Skeletal muscle tissue (tissue), 3 donors: ENCODE measurements at regions not wholly inside any gene's neighbourhood (a gene's known extent, or its start where the extent isn't known, plus 50 kb on each side); places are given as distances from the start of the nearest gene placed in this dataset.

ENCODE experiments used
- H3K27ac ChIP-seq: one replicate; pipeline ENCODE4 v1.7.0; 2013; ENCODE audit warnings: mild to moderate bottlenecking, low read depth, low read length, inconsistent platforms
- H3K27me3 ChIP-seq, 3 donors: one replicate each; pipeline ENCODE4 v1.7.0; 2013; ENCODE audit warnings: low read length in 3 of 3; ENCODE audit not compliant: control insufficient read depth in 3 of 3, insufficient read depth in 3 of 3
- H3K36me3 ChIP-seq, 3 donors: one replicate each; pipeline ENCODE4 v1.7.0; 2013; ENCODE audit warnings: low read length in 3 of 3; ENCODE audit not compliant: control insufficient read depth in 3 of 3, insufficient read depth in 3 of 3
- H3K4me1 ChIP-seq, 3 donors: one replicate each; pipeline ENCODE4 v1.7.0; 2013; ENCODE audit warnings: low read length in 3 of 3, mild to moderate bottlenecking in 3 of 3; ENCODE audit not compliant: control insufficient read depth in 3 of 3, insufficient read depth in 3 of 3
- H3K4me3 ChIP-seq, 3 donors: one replicate each; pipeline ENCODE4 v1.7.0; 2013; ENCODE audit warnings: low read length in 3 of 3
- H3K9ac ChIP-seq, 3 donors: one replicate each; pipeline ENCODE4 v1.7.0; 2013; ENCODE audit warnings: low read length in 3 of 3, mild to moderate bottlenecking in 3 of 3, moderate library complexity in 2 of 3, low read depth in 1 of 3
- H3K9me3 ChIP-seq, 3 donors: one replicate each; pipeline ENCODE4 v1.7.0; 2013; ENCODE audit warnings: low read length in 3 of 3; ENCODE audit not compliant: control insufficient read depth in 3 of 3
- donor health status: Osteomylitis.

GRCh38 chr16:49130397-49130796 lies 151.2 kb downstream of the CBLN1 start:
- Histone ChIP-seq H3K9ac (no peak overlapping the region), H3K9me3 (no peaks in the 10 kb centered on the region), H3K27ac (no peak overlapping the region), H3K36me3 (no peaks in the 10 kb centered on the region), H3K4me3 (no peak overlapping the region), H3K4me1 (no peaks in the 10 kb centered on the region), H3K27me3 (no peaks in the 10 kb centered on the region)

- H3K36me3 ChIP-seq = no peaks in the 10 kb centered on the region
Measured at GRCh38 chr16:49129935-49130334, 151.7 kb downstream of the CBLN1 start.

GRCh38 chr16:49128740-49129139 lies 152.9 kb downstream of the CBLN1 start:
- H3K27ac ChIP-seq = no peak overlapping the region
- H3K9me3 ChIP-seq = no peaks in the 10 kb centered on the region
- no peaks in the 10 kb centered on the region for H3K36me3 ChIP-seq
- no peak overlapping the region for H3K4me3 ChIP-seq
- no peaks in the 10 kb centered on the region for H3K4me1 ChIP-seq
- H3K27me3 ChIP-seq = no peaks in the 10 kb centered on the region
- H3K9ac ChIP-seq = no peak overlapping the region

More at GRCh38 chr16:49129935-49130334, 151.7 kb downstream of the CBLN1 start:
- Histone ChIP-seq H3K4me3 (no peak overlapping the region), H3K9me3 (no peaks in the 10 kb centered on the region), H3K27ac (no peak overlapping the region), H3K4me1 (no peaks in the 10 kb centered on the region), H3K27me3 (no peaks in the 10 kb centered on the region), H3K9ac (no peak overlapping the region)

GRCh38 chr16:49127103-49127502 lies 154.5 kb downstream of the CBLN1 start:
- no peaks in the 10 kb centered on the region for H3K4me1 ChIP-seq
- H3K27me3 ChIP-seq = no peaks in the 10 kb centered on the region
- no peak overlapping the region for H3K9ac ChIP-seq
- no peaks in the 10 kb centered on the region for H3K36me3 ChIP-seq
- H3K4me3 ChIP-seq = no peak overlapping the region
- no peak overlapping the region for H3K27ac ChIP-seq
- H3K9me3 ChIP-seq = no peaks in the 10 kb centered on the region

GRCh38 chr16:49121636-49122035 lies 160.0 kb downstream of the CBLN1 start:
- H3K4me1 ChIP-seq = no peaks in the 10 kb centered on the region
- no peak overlapping the region for H3K27ac ChIP-seq
- H3K36me3 ChIP-seq = no peaks in the 10 kb centered on the region
- H3K27me3 ChIP-seq = no peaks in the 10 kb centered on the region
- no peak overlapping the region for H3K9ac ChIP-seq
- no peaks in the 10 kb centered on the region for H3K9me3 ChIP-seq
- no peak overlapping the region for H3K4me3 ChIP-seq

- Histone ChIP-seq H3K9me3 (no peaks in the 10 kb centered on the region), H3K27me3 (no peaks in the 10 kb centered on the region), H3K27ac (no peak overlapping the region), H3K9ac (no peak overlapping the region), H3K4me1 (no peaks in the 10 kb centered on the region), H3K4me3 (no peak overlapping the region), H3K36me3 (no peaks in the 10 kb centered on the region)
Measured at GRCh38 chr16:49120631-49121030, 161.0 kb downstream of the CBLN1 start.

- no peaks in the 10 kb centered on the region for H3K9me3 ChIP-seq
- H3K4me1 ChIP-seq = peaks cover 6 to 19% (median 7%) of the 10 kb centered on the region in 3 donors
- no peak overlapping the region for H3K27ac ChIP-seq
- H3K9ac ChIP-seq = no peak overlapping the region
- no peaks in the 10 kb centered on the region for H3K36me3 ChIP-seq
- no peaks in the 10 kb centered on the region for H3K27me3 ChIP-seq
- H3K4me3 ChIP-seq = no peak overlapping the region
Measured at GRCh38 chr16:49116873-49117272, 164.8 kb downstream of the CBLN1 start.

- Histone ChIP-seq H3K36me3 (no peaks in the 10 kb centered on the region), H3K27me3 (no peaks in the 10 kb centered on the region), H3K9ac (no peak overlapping the region), H3K27ac (no peak overlapping the region), H3K9me3 (no peaks in the 10 kb centered on the region), H3K4me3 (no peak overlapping the region), H3K4me1 (peaks cover 6 to 20% (median 7%) of the 10 kb centered on the region in 3 donors)
Measured at GRCh38 chr16:49115956-49116355, 165.7 kb downstream of the CBLN1 start.

GRCh38 chr16:49112754-49113153 lies 168.9 kb downstream of the CBLN1 start:
- Histone ChIP-seq H3K27me3 (no peaks in the 10 kb centered on the region), H3K4me3 (no peak overlapping the region), H3K4me1 (peaks cover 6 to 23% (median 7%) of the 10 kb centered on the region in 3 donors), H3K36me3 (no peaks in the 10 kb centered on the region), H3K27ac (no peak overlapping the region), H3K9me3 (no peaks in the 10 kb centered on the region), H3K9ac (no peak overlapping the region)

GRCh38 chr16:49111351-49111750 lies 170.3 kb downstream of the CBLN1 start:
- H3K4me1 ChIP-seq = peaks cover 6 to 23% (median 7%) of the 10 kb centered on the region in 3 donors
- no peak overlapping the region for H3K4me3 ChIP-seq
- H3K9me3 ChIP-seq = no peaks in the 10 kb centered on the region
- no peak overlapping the region for H3K27ac ChIP-seq
- H3K36me3 ChIP-seq = no peaks in the 10 kb centered on the region
- no peak overlapping the region for H3K9ac ChIP-seq
- no peaks in the 10 kb centered on the region for H3K27me3 ChIP-seq

- no peak overlapping the region for H3K27ac ChIP-seq
- no peak overlapping the region for H3K9ac ChIP-seq
- H3K4me3 ChIP-seq = no peak overlapping the region
- no peaks in the 10 kb centered on the region for H3K36me3 ChIP-seq
- peaks cover 0 to under 1% (median 0%) of the 10 kb centered on the region in 3 donors for H3K9me3 ChIP-seq
- no peaks in the 10 kb centered on the region for H3K27me3 ChIP-seq
- H3K4me1 ChIP-seq = peaks cover 0 to 16% (median 6%) of the 10 kb centered on the region in 3 donors
Measured at GRCh38 chr16:49108611-49109010, 173.0 kb downstream of the CBLN1 start.
